ENCODE measurements at regions not wholly inside any gene's neighbourhood (a gene's known extent, or its start where the extent isn't known, plus 50 kb on each side); places are given as distances from the start of the nearest gene placed in this dataset.

GRCh38 chr1:221100611-221101010, 221.4 kb downstream of the HLX start:
- TF ChIP-seq ASH2L (IDR thresholded peaks at IDR 0.05; ENCODE audit: borderline replicate concordance, low read depth) (no peak), CTCF (IDR thresholded peaks at IDR 0.05 in 2 of 3, conservative IDR thresholded peaks at IDR 0.05 in 1 of 3; ENCODE audit: control insufficient read depth in 2 of 3, extremely low read depth in 1 of 3, insufficient read depth in 1 of 3, low read depth in 3 of 3, low read length in 3 of 3) (no peak), REST (IDR thresholded peaks at IDR 0.05; ENCODE audit: low read depth, low read length) (no peak), JUNB (IDR thresholded peaks at IDR 0.05) (no peak), SMC3 (IDR thresholded peaks at IDR 0.05; ENCODE audit: borderline replicate concordance, low read length) (no peak), CBX3 (IDR thresholded peaks at IDR 0.05; ENCODE audit: borderline replicate concordance, low read depth) (no peak), BRCA1 (IDR thresholded peaks at IDR 0.05; ENCODE audit: low read depth, low read length) (no peak), EZH2 (IDR thresholded peaks at IDR 0.05; ENCODE audit: borderline replicate concordance, control insufficient read depth, low read depth, low read length) (no peak), TBL1XR1 (IDR thresholded peaks at IDR 0.05; ENCODE audit: low read depth, low read length) (no peak), POLR2A (IDR thresholded peaks at IDR 0.05; ENCODE audit: low read depth, low read length) (no peak), SIN3A (IDR thresholded peaks at IDR 0.05; ENCODE audit: low read depth, low read length) (no peak), GATAD2B (conservative IDR thresholded peaks at IDR 0.05; ENCODE audit: low read depth) (no peak), ZBTB33 (IDR thresholded peaks at IDR 0.05) (no peak), USF2 (IDR thresholded peaks at IDR 0.05; ENCODE audit: borderline replicate concordance, low read depth, low read length) (no peak)
